ENCODE measurements at regions not wholly inside any gene's neighbourhood (a gene's known extent, or its start where the extent isn't known, plus 50 kb on each side); places are given as distances from the start of the nearest gene placed in this dataset.
"Not testable (repeated sequence)": the region's sequence is repeated elsewhere in the genome, so short reads cannot be mapped to it uniquely, and the experiment has no call there.

DNA sequence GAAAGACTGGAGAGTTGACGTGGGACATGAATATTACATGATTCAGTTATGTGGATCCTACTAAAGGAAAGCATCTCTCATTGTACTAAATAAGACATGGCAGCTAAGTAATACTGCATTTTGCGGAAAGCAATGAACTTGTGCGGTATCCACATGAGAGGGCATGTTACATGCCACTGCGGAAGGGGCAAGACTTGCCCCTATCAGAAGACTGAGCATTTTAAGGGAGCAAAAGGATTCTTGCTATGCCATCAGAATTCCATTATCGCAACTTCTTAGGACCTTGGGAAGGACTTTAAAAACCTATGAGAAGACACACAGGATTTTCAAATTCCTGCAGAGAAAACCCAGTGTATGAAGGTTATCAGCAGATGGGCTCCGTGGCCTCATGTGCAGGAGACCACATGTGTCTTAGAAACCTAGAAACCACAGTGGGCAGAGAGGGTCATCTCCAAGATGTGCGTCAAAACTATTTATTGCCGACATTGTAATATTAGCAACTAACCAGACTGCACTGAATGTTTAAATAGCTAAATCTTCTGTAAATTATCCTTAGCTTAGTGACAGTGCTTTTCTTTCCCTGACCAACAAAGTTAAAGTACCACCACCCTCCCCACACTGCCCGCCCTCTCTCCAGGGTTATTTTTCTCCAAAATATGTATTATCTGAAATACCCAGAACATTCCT, 457.7 kb downstream of the ICE1 start:
- peaks cover 6% of the 10 kb centered on the region for H3K4me1 Mint-ChIP-seq
- H3K27me3 Mint-ChIP-seq (ENCODE audit: low read depth): peaks cover 39% of the 10 kb centered on the region
- peaks cover 16% of the 10 kb centered on the region for H3K9me3 Mint-ChIP-seq
- no peak overlapping the region for H3K4me3 Mint-ChIP-seq
- no peak overlapping the region for H3K27ac Mint-ChIP-seq
- peaks cover 2% of the 10 kb centered on the region for H3K36me3 Mint-ChIP-seq
- no peak for DNase-seq (ENCODE audit: low spot score in 2 of 2, unreplicated experiment in 2 of 2)
- TF ChIP-seq, protein P1, sequence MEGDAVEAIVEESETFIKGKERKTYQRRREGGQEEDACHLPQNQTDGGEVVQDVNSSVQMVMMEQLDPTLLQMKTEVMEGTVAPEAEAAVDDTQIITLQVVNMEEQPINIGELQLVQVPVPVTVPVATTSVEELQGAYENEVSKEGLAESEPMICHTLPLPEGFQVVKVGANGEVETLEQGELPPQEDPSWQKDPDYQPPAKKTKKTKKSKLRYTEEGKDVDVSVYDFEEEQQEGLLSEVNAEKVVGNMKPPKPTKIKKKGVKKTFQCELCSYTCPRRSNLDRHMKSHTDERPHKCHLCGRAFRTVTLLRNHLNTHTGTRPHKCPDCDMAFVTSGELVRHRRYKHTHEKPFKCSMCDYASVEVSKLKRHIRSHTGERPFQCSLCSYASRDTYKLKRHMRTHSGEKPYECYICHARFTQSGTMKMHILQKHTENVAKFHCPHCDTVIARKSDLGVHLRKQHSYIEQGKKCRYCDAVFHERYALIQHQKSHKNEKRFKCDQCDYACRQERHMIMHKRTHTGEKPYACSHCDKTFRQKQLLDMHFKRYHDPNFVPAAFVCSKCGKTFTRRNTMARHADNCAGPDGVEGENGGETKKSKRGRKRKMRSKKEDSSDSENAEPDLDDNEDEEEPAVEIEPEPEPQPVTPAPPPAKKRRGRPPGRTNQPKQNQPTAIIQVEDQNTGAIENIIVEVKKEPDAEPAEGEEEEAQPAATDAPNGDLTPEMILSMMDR (IDR thresholded peaks at IDR 0.05; ENCODE audit: unreplicated experiment): no peak

DNA sequence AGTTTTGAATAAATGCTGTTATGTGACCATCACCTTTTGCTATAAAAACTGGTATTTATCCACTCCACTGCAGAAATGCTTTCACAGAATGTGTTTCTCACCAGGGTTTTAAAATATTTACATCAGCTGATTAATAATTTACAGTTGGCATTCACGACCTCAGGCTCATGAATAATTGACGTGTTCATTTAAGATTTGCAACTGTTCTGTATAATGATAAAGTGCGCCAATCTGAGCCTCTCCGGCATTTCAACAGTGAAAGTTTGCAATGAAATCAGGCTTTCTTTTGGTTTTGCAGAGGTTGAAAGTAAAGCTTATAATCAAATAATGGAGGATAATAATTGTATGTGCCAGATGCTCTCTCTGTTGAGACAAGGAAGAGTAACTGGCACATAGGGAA, 434.9 kb downstream of the ICE1 start:
- no peaks in the 10 kb centered on the region for H3K4me1 Mint-ChIP-seq
- DNase-seq (ENCODE audit: low spot score in 2 of 2, unreplicated experiment in 2 of 2): no peak
- no peaks in the 10 kb centered on the region for H3K9me3 Mint-ChIP-seq
- TF ChIP-seq, protein P1 (IDR thresholded peaks at IDR 0.05; ENCODE audit: unreplicated experiment): no peak
- no peak overlapping the region for H3K4me3 Mint-ChIP-seq
- H3K27me3 Mint-ChIP-seq (ENCODE audit: low read depth): peaks cover 29% of the 10 kb centered on the region
- H3K36me3 Mint-ChIP-seq: no peaks in the 10 kb centered on the region
- H3K27ac Mint-ChIP-seq: no peak overlapping the region

DNA sequence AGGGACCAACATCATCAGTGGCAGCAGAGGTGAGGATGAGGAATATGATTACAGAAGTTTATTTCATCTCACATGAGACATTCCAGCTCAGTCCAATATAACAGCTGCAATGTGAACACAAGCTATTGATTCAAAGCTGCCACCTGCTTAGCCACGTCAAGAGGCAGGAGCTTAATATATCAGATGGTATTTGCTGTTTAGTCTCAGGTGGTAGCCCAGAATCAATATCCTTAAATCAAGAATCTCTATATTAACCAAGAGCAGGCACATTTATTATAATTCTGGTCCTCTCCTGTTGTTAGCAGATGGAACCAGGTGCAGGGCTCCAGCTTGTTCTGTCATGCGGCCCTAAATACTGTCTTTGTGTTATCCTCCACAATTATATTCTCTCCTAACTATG, 431.6 kb downstream of the ICE1 start:
- H3K27ac Mint-ChIP-seq: no peak overlapping the region
- peaks cover 19% of the 10 kb centered on the region for H3K9me3 Mint-ChIP-seq

DNA sequence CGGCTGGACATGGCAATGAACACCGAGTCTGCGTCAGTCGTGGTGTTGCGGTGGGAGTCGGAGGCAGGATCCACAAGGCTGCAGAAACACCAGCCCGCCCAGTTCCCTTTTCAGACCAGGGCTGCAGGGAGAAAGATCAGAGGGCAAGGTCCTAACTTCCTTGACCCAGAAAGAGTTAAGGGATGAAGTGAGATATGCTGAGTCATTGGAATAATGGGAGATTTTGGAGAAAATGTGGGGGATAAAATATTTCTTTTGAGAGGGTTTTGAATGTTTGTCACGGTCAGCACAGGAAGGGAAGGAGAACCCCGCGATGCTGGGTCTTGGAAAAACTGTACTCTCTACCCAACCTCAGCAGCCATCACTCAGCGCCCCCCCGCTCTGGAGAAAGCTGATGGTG, 416.0 kb downstream of the ICE1 start:
- H3K4me1 Mint-ChIP-seq: peaks cover 3% of the 10 kb centered on the region
- no peak for DNase-seq (ENCODE audit: low spot score in 2 of 2, unreplicated experiment in 2 of 2)
- TF ChIP-seq, protein P1 (IDR thresholded peaks at IDR 0.05; ENCODE audit: unreplicated experiment): no peak
- H3K4me3 Mint-ChIP-seq: no peak overlapping the region
- no peaks in the 10 kb centered on the region for H3K9me3 Mint-ChIP-seq
- H3K27ac Mint-ChIP-seq: no peak overlapping the region
- no peaks in the 10 kb centered on the region for H3K36me3 Mint-ChIP-seq
- peaks cover 5% of the 10 kb centered on the region for H3K27me3 Mint-ChIP-seq (ENCODE audit: low read depth)

More for the DNA sequence above, 431.6 kb downstream of the ICE1 start:
- Mint-ChIP-seq H3K4me3 (no peak overlapping the region), H3K36me3 (no peaks in the 10 kb centered on the region), H3K27me3 (ENCODE audit: low read depth) (peaks cover 27% of the 10 kb centered on the region), H3K4me1 (no peaks in the 10 kb centered on the region)
- TF ChIP-seq, protein P1 (IDR thresholded peaks at IDR 0.05; ENCODE audit: unreplicated experiment): no peak
- DNase-seq (ENCODE audit: low spot score in 2 of 2, unreplicated experiment in 2 of 2): no peak

DNA sequence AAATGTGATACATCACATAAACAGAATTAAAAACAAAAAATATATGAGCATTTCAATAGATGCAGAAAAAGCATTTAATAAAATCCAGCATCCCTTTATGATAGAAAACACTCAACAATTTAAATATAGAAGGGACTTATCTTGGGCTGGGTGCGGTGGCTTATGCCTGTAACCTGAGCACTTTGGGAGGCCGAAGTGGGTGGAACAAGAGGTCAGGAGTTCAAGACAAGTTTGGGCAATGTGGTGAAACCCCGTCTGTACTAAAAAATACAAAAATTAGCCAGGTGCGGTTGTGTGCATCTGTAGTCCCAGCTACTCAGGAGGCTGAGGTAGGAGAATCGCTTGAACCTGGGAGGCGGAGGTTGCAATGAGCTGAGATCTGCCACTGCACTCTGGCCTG, 409.1 kb downstream of the ICE1 start:
- H3K9me3 Mint-ChIP-seq: peaks cover 20% of the 10 kb centered on the region
- H3K27me3 Mint-ChIP-seq (ENCODE audit: low read depth); DNase-seq (ENCODE audit: low spot score in 2 of 2, unreplicated experiment in 2 of 2); H3K27ac Mint-ChIP-seq; H3K36me3 Mint-ChIP-seq; H3K4me3 Mint-ChIP-seq; H3K4me1 Mint-ChIP-seq: not testable (repeated sequence)

DNA sequence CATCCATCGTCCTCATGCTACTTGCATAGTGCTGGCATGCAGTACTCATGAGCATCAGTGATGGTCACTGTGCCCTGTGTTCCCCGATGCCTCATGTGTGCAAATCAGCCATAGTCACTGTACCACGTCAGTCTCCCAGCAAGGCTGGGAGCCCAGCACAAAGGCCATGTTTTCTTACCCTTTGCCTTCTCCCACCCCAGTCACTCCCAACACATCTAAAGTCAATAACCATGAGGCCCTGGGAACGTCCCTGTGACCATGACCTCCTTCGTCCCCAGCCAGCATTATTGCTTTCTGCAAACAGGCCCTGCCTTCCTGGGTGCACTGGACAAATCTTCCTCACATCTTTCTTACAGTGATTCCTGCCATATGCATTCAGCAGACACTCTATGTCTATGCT, 406.1 kb downstream of the ICE1 start:
- H3K4me1 Mint-ChIP-seq: peaks cover 5% of the 10 kb centered on the region
- peaks cover 2% of the 10 kb centered on the region for H3K36me3 Mint-ChIP-seq
- peaks cover 5% of the 10 kb centered on the region for H3K27me3 Mint-ChIP-seq (ENCODE audit: low read depth)
- H3K4me3 Mint-ChIP-seq: no peak overlapping the region
- H3K9me3 Mint-ChIP-seq: peaks cover 20% of the 10 kb centered on the region
- no peak overlapping the region for H3K27ac Mint-ChIP-seq
- DNase-seq (ENCODE audit: low spot score in 2 of 2, unreplicated experiment in 2 of 2): no peak
- TF ChIP-seq, protein P1 (IDR thresholded peaks at IDR 0.05; ENCODE audit: unreplicated experiment): no peak

All from mesothelial cell of epicardium (in vitro differentiated cells).